ENCODE measurements at regions not wholly inside any gene's neighbourhood (a gene's known extent, or its start where the extent isn't known, plus 50 kb on each side); places are given as distances from the start of the nearest gene placed in this dataset.

GRCh38 chr17:55564081-55564480, 52.8 kb upstream of the SMIM36 start:
- 37 to 38% methylated on average over 2 of the region's 2 CpGs for WGBS, 2 donors
- Histone ChIP-seq H3K9me3 (no peaks in the 10 kb centered on the region), H3K4me3 (no peak overlapping the region), H3K27ac (no peak overlapping the region), H3K27me3 (no peaks in the 10 kb centered on the region), H3K4me1 (peaks cover 0 to 27% (median 2%) of the 10 kb centered on the region in 4 donors), H3K36me3 (no peaks in the 10 kb centered on the region)
- DNase-seq (ENCODE audit: low spot score in 2 of 2), result no peak
- no peak for TF ChIP-seq POLR2A (IDR thresholded peaks at IDR 0.05)

GRCh38 chr17:55563363-55563762, 52.1 kb upstream of the SMIM36 start:
- no peaks in the 10 kb centered on the region for H3K36me3 ChIP-seq
- DNase-seq (ENCODE audit: low spot score in 2 of 2), result no peak
- no peaks in the 10 kb centered on the region for H3K27me3 ChIP-seq
- no peak overlapping the region for H3K27ac ChIP-seq
- H3K4me1 ChIP-seq, result peaks cover 0 to 27% (median 2%) of the 10 kb centered on the region in 4 donors
- TF ChIP-seq POLR2A (IDR thresholded peaks at IDR 0.05) (no peak), CTCF (IDR thresholded peaks at IDR 0.05) (no peak), EP300 (IDR thresholded peaks at IDR 0.05) (no peak)
- no peak overlapping the region for H3K4me3 ChIP-seq
- 70 to 78% methylated on average over 1 of the region's 1 CpG for WGBS, 2 donors
- H3K9me3 ChIP-seq, result no peaks in the 10 kb centered on the region

- Histone ChIP-seq H3K27me3 (no peaks in the 10 kb centered on the region), H3K9me3 (no peaks in the 10 kb centered on the region), H3K4me3 (no peak overlapping the region), H3K4me1 (peaks cover 0 to 14% (median 2%) of the 10 kb centered on the region in 4 donors), H3K27ac (no peak overlapping the region), H3K36me3 (no peaks in the 10 kb centered on the region)
- no peak for DNase-seq (ENCODE audit: low spot score in 2 of 2)
- 88 to 91% methylated on average over 4 of the region's 4 CpGs for WGBS, 2 donors
- TF ChIP-seq EP300 (IDR thresholded peaks at IDR 0.05), result no peak
- TF ChIP-seq CTCF (IDR thresholded peaks at IDR 0.05), result no peak
- no peak for TF ChIP-seq POLR2A (IDR thresholded peaks at IDR 0.05)
These were observed 50.8 kb upstream of the SMIM36 start for GRCh38 chr17:55561973-55562495.

- no peak for DNase-seq (ENCODE audit: low spot score in 2 of 2)
- 95 to 96% methylated on average over 24 to 26 of the region's 26 CpGs for WGBS, 2 donors
These were observed 50.2 kb upstream of the SMIM36 start for GRCh38 chr17:55561316-55561972.

More at GRCh38 chr17:55561316-55561972, 50.2 kb upstream of the SMIM36 start:
- no peaks in the 10 kb centered on the region for H3K36me3 ChIP-seq
- no peaks in the 10 kb centered on the region for H3K9me3 ChIP-seq
- no peaks in the 10 kb centered on the region for H3K27me3 ChIP-seq
- H3K27ac ChIP-seq, result no peak overlapping the region
- no peak overlapping the region for H3K4me3 ChIP-seq
- peaks cover 0 to 9% (median 0%) of the 10 kb centered on the region in 4 donors for H3K4me1 ChIP-seq
- TF ChIP-seq EP300 (IDR thresholded peaks at IDR 0.05) (no peak), POLR2A (IDR thresholded peaks at IDR 0.05) (no peak), CTCF (IDR thresholded peaks at IDR 0.05) (no peak)
